GM21526 (cell line): ENCODE measurements at regions not wholly inside any gene's neighbourhood (a gene's known extent, or its start where the extent isn't known, plus 50 kb on each side); places are given as distances from the start of the nearest gene placed in this dataset.

Source experiments
- ATAC-seq: cut with Tn5 transposase; IDR thresholded peaks from one replicate; pipeline ENCODE4 v1.9.1; 2021; ENCODE audit warnings: moderate library complexity; ENCODE audit not compliant: unreplicated experiment, low FRiP score

DNA sequence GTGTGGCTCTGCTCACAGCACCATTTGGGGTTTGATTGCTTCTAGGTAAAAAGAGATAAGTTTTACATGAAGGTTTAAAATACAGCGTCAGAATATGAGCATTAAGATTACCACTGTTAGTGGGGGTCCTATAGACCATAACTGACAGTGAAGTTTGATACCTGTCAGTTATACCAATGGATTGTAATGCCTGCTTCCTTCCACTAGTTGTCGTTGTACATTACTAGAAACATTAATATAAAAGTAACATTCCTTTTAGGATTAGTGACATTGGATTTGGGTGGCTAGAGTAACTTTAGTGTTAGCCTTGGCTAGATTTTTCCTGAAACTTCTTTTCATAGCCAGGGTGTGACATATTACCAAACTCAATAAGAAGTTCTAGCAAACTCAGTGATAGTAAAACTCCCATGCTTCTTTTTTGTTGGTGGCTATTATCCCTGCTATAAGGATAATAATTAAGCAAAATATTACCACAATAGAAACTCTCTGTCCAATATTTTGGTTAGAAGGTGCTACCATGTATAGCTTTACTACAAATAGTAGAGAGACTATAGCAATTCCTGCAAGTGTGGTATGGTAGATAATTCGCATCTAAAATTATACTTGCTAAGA, 57.1 kb downstream of the FAM181B start:
- ATAC-seq = no peak

DNA sequence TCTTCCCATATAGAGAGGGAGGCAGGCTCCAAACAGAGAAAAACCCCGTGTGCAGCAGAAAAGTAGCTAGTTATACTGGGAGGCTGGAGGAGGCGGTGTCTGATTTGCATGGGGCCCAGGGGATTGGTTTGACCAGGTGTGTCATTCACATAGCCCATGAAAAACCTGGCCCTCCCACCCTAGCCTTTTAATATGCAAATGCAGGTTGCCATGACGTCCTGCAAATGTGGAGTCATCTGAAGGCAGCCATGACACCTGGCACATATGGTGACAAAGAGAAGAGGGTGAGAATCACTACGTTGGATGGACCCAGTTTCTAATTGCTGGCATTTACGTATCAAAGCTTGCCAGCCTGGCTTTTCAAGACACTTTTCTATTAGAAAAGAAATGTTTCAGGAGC, 57.8 kb downstream of the FAM181B start:
- no peak for ATAC-seq

DNA sequence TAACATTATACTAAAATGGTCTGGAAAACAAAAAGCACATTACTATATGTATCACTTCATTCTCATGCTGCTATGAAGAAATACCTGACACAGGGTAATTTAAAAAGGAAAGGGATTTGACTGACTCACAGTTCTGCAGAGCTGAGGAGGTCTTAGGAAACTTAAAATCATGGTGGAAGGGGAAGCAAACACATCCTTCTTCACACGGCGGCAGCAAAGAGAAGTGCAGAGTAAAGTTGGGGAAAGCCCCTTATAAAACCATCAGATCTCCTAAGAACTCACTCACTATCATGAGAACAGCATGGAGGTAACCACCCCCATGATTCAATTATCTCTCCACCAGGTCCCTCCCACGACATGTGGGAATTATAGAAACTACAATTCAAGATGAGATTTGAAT, 60.0 kb downstream of the FAM181B start:
- ATAC-seq = no peak

DNA sequence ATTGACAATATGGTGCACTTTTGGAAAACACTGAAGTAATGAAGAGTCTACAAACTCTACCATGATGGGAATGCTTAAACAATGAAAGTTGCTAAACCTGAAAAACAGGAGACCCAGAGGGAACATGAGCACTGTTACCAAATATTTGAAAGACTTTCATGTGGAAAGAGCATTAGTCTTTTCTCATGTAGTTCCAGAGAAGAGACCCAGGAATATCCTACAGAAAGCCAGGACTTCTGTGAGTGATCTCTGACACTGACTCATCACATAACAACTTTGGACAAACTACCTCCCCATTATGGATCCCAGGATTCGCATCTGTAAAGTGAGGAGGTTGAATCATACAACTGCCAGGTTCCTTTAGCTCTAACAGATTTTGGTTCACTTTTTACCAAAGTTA, 62.2 kb downstream of the FAM181B start:
- no peak for ATAC-seq

DNA sequence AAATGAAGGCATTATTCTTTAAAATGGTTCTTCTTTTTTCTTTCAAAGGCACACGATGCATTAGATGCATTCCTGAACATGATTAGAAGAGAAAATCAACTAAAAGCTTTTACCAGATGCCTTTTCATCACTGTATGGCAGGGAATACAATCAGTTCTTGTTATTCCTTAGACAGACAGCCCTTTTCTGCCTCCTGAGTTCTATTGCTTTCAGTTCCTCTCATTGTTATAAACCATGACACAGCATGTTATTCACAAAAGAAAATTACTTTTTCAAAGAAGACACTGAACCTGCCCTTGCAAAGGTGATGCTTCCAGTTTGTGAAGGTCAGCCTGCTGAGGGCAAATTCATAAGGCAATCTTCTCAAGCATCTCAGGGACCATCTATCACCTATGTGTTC, 70.1 kb downstream of the FAM181B start:
- no peak for ATAC-seq

DNA sequence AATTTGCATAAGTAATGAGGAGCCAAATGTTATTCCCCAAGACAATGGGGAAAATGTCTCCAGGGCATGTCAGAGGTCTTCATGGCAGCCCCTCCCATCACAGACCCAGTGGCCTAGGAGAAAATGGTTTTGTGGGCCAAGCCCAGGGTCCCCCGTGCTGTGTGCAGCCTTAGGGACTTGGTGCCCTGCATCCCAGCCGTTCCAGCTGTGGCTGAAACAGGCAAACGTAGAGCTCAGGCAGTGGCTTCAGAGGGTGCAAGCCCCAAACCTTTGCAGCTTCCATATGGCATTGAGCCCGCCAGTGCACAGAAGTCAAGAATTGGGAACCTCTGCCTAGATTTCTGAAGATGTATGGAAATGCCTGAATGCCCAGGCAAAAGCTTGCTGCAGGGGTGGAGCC, 79.9 kb downstream of the FAM181B start:
- ATAC-seq = no peak

DNA sequence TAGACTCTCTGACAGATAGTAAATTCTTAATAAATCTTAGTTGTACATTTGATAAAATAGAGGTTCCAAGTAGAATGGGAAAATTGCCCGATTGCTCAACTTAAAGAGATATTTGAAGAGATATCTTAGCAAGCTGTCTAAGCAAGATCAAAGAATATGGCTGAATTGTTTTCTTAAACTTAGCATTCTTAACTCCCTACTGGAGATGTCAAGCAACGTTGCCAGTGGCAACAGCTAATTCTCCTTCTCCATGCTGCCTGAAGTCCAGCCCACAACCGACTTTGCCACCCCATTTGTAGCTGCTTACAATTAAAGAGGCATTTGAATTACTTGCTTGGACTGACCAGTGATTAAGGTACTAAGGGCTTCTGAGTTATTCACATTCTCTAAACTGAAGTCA, 94.4 kb downstream of the FAM181B start:
- ATAC-seq = no peak

DNA sequence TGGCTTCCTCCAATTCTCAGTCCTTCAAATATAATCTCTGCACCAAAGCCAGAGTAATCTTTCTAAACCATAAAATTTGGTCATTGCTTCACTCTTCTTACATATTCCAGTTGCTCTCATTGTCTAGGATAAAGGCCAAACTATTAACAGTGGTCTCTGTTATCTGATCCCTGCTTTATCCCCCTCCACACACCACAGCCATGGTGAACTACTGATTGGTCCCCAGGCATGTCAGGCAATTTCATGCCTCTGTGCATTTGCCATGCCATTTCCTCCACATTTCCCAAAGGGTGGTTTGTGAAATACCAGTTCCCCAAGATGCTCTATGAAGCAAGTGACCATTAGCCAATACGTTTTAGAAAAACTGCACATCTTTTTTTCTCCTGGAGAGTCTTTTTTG, 97.0 kb downstream of the FAM181B start:
- ATAC-seq = no peak

DNA sequence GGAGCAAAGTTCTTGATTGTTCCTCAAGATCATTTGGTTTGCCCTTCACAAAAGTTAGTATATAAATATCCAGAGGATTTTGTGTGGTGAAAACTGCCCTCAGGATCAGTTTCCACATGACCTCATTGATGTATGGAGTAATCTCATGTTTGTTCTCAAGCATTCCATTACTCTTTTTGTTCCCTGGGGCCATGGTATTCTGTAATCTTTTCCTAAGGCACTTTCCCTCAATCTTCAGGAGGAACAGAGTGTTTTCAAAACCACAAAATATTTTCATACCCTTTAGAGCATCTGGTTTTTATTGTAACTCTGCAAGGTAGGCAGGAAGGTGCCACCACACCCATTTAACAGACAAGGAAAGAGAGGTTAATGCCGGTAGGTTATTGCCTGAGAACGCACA, 99.6 kb downstream of the FAM181B start:
- ATAC-seq = no peak

DNA sequence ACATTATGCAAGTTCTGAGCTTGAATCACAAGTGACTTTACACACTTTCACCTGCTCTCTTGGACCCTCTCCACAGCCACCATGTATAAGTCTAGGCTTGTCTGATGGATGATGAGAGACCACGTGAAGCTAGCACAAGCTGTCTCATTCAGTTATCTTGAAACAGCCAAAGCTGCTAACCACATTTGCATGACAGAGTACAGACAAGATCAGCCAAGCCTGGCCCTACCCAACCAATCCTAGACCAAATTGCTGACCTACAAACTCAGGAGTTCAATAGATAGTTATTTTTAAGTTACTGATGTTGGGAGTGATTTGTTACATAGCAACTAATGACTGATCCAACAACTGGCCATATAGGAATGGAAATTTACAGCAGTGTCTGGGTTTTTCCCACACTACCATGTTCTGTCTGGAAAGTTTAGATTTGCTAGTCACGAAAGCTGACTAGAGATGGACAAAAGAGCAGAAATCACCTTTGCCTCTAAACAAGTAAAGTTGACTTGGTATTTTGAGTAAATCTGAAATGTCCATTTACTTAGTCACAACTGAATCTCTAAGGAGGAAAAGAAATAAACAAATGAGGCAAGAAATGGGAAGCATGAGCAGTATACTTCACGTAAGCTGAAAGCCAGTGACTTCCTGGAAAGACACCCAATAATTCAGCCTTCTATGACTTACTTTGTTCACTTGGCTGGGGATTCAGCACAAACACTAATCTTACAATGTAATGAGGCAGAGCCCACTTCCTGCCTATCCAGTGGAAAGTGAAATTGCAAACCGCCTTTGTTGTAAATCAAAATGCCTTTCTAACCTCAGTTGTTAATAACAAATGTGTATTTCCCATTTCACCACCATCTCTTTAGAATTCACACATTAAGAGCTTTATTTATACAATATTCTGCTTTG, 101.7 kb downstream of the FAM181B start:
- peak; percentile 70 for ATAC-seq

DNA sequence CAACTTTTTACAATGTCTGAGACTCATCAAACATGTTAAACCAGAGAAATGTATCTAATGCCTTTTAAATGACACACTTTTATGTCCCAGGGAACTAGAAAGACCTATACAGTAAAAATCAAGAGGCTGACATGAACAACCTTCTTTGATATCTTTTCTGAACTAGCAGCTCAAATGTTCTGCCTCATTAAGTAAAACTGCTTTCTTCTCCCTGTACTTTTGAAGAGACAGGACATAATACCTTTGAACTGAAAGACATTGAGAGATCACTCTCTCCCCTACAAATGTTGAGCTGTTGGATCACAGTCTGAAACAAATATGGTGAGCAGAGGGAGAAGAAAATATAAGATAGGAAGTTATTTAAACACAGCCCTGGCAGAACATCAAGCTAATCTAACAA, 123.0 kb downstream of the FAM181B start:
- no peak for ATAC-seq

DNA sequence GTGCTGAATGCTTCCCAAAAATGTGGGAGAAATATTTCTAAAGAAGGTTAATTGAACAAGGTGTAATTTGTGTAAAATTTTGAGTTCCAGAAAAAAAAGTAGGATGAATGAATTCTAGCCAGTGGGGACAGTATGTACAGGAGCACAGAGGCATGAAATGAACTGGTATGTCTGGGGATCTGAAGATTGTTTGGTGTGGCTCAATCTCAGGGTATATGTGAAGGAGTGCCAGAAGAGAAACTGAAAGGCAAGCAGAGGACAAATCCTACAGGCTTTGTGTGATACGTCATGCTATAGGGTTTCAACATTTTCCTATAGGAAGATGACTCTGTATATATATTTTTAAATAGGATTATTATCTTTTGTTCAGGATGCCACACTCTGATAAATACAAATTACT, 126.9 kb downstream of the FAM181B start:
- ATAC-seq = no peak

DNA sequence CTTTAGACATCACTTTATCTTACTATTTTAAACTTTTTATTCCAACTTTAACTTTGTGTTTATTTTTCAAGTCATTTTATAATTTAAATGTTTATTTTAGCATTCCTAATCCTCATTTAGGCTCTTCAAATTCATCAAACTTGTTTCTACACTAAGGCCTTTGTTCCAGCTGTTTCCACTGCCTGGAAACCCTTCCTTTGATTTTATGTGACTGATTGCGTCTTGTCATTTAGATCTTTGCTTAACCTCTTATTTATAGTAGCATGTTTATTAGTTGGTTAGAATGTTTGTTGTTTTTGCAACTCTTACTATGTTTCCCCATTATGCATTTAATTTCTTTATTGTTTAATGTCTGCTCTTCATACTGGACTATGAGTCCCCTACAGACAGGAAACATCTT, 132.0 kb downstream of the FAM181B start:
- no peak for ATAC-seq

DNA sequence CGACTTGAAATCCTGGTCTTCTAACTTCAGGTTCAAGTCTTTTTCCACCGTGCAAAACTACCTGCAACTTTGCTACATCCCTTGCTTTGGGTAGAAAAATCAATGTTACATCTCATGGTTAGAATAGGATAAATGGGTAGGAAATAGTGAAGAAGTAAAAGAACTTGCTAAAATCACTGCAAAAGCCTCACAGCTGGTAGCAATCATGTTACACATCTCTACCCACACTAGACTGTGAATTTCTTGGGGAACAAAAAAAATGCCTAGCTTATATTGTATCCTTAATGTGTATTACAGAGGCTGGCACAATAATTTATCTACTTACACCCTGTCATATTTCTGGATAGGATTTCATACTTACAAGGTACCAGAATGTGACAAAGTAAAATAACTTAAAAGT, 133.8 kb downstream of the FAM181B start:
- ATAC-seq = no peak

DNA sequence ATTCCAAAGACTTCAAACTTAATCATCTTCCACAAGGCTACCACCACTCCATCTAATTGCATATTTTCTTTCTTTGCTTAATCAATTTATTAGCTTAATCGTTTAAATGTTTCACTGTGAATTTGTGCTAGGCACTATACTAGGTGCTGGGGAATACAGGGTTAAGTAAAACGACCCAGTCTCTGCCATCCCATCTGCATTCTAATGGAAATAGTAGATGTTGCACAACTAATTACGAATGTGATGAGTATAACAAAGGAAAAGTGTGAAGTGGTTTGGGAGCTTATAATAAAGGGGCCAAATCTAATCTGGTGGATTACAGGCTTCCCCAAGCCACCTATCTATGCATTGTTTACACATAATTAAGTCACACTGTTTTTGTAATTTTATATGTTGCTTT, 147.1 kb downstream of the FAM181B start:
- ATAC-seq = no peak

DNA sequence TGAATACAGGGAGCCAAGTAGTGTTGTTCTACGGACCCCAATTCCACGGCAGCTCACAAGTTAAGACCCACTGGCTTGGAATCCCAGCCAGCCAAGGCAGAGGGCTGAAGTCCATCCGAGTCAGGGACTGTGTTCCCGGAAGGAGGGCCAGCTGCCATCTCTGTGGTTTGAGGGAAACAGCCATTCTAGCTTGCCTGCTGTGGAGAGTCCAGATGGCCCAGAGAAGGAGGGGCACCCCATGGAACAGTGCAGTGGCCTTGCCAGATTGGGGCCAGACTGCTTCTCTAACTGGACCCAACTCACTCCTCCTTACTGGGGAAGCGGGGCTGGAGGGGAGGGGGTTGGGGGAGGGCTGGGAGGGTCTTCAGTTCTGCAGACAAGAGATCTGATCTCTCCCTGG, 156.4 kb downstream of the FAM181B start:
- ATAC-seq = no peak

DNA sequence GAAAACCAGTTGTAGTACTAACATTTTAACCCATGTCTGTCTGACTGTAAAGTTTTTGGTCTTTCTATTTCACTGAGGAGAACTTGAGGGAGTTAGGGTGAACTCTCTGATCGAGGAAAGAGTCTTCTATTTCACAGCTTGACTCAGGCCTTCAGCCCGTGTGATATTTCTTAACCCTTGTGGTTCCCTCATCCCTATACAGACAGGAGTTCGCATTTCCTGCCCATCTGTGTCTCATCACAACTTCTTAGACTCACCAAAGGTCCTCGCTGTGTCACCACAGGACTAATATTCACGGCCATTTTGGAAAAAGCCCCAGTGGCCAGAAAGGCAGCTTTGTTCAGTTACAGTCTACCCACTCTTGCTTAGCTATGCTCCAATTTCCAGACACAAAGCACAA, 172.8 kb downstream of the FAM181B start:
- ATAC-seq = no peak

DNA sequence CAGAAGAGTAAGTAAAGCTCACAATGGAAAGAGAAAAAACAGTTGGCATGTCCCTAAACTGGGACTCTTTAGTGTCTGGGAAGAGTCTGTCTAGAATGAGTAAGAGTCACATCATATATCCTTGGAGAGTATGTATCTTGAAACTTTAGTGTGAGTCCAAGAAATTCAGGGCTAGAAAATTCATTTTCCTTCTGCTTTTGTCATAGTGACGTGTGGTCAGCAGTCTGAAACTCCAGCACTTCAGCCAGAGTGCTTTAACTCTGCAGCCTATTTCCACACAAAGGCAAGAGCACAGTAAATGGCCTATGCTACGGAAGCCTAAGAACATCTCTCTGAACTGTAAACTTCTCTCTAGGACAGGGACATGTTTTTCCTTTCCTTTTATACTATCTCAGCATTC, 174.1 kb downstream of the FAM181B start:
- ATAC-seq = no peak

DNA sequence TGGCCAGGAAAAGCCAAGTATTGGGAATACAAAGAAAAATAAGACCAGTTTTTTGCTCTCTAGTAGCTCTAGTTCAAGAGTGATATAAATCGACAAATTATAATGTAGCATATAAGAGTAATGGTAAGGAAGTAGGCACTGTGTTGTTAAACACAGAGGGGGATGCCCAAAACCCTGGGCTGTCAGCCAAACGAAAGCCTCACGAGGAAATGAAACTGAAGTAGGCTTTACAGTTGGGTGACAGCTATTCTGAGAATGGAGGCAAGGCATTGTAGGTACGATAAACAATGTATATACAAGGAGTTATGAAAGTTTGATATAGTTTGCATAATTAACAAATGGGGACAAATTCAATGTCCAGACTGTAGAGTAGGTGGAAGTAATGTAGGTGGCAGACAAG, 176.4 kb downstream of the FAM181B start:
- peak; percentile 95 for ATAC-seq

DNA sequence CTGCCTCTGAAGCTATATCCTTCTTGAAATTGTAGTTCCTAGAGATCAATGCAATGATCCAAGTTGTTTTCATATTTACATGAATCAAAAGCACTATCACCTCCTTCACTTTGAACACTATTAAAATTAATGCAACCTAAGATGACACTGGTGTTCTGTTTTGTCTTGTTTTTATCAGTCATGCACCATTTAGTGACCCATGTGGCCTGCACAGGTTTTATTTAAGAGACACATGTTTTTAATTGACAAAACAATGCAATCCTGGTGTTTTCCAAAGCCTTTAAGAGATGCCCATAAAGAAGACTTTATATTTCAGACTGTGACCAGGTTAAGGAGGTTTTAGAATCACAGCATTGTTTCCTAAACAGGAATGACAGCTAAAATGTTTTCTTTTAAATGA, 177.5 kb downstream of the FAM181B start:
- ATAC-seq = no peak

DNA sequence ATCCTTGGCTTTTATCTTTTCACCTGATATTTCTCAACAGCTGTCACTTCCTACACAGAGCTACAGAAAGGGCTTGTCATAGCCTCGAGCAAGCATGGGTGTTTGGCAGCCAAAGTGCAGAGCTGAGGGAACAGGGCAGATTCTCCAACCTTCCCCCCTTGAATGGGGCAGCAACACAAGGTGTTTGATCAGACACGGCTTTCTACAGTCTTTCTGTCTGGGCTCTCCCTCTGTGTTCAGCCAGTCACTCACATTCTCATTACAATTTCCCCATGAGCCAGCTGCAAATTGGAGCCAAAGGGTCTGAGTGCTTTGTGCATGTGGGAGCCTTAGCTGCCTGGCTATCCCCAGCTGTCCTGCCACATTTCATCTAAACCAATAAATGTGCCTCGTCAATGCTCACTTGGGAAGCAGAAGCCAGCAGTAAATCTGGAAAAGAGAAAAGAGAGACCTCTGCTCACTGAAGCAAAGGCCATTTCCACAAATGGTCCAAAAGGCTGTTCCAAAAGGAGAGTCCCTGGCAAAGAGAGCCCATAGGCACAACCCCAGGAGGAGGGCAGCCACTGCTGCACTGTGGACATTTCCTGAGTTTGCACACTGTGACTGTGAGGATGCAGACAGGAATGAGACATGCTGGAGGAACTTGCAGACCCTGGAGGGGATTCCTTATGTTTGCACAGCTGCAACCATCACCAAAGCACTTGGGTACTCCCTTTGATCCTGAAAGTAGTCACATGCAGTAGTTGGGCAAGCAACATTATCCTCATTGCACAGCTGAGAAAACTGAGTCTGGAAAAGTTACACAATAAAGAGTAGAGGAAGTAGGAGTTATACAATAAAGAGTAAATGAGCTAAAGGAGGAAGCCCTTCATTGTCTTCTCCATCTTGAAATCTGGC, 186.8 kb downstream of the FAM181B start:
- no peak for ATAC-seq
